ENCODE measurements at regions not wholly inside any gene's neighbourhood (a gene's known extent, or its start where the extent isn't known, plus 50 kb on each side); places are given as distances from the start of the nearest gene placed in this dataset.

DNA sequence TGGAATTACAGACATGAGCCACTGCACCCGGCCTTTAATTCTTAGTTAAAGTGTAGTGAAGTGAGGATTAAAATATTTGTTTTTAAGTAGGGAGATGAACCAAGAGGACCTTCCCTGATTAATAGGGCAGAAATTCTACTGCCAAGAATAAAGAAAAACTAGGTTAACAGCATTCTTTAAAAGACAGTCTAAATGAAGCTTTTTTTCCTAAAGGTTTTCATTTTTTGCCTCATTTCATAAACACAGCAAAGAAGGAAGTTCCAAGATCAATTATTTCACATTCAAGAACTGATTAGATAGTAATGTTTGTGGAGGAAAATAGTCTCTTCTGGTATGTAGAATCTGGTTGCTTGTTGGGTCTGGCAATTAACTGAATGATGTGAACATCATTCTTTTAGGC, 112.1 kb upstream of the ARSJ start:
- Mint-ChIP-seq H3K27ac (no peak overlapping the region), H3K4me3 (no peak overlapping the region), H3K9me3 (ENCODE audit: insufficient read depth) (no peaks in the 10 kb centered on the region), H3K4me1 (ENCODE audit: low read depth) (no peaks in the 10 kb centered on the region), H3K27me3 (ENCODE audit: low read depth) (peaks cover 12% of the 10 kb centered on the region), H3K36me3 (ENCODE audit: low read depth) (no peaks in the 10 kb centered on the region)
- ATAC-seq: no peak
- CTCF ChIA-PET: interaction anchor here (0.7 kb wide), 1 partner anchor 25 kb away, joined by 3 read pairs; no protein-coding TSS in a partner anchor
- DNase-seq: no peak
- POLR2A ChIA-PET: no interaction called here

DNA sequence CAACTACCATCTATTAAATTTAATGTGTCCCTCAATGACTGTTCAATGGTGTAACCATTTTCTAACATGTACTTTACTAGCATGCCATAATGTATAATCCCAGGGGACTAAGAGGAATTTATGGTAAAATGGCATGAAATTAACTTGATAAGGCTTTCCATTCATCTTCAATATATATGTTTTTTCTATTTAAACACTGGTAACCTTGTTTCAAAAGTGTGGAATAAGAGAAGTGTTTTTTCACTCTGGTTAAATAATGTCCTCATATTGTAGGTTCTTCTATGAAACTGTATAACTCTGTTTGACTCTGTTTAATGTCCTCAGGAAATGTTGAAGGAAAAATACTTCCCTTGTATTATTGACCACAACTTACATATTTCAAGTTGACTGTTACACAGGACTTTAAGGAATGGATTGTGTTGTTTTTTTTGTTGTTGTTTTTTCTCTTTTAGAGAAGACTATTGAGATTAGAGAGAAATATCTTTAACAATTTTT, 113.8 kb upstream of the ARSJ start:
- no peaks in the 10 kb centered on the region for H3K4me1 Mint-ChIP-seq (ENCODE audit: low read depth)
- DNase-seq (no peak), ATAC-seq (no peak)
- POLR2A ChIA-PET: no interaction called here
- CTCF ChIA-PET: no interaction called here
- H3K27me3 Mint-ChIP-seq (ENCODE audit: low read depth): peaks cover 12% of the 10 kb centered on the region
- H3K9me3 Mint-ChIP-seq (ENCODE audit: insufficient read depth): no peaks in the 10 kb centered on the region
- H3K36me3 Mint-ChIP-seq (ENCODE audit: low read depth): no peaks in the 10 kb centered on the region
- no peak overlapping the region for H3K4me3 Mint-ChIP-seq
- H3K27ac Mint-ChIP-seq: no peak overlapping the region

- no peak for DNase-seq
Observed at GRCh38 chr4:114100288-114101031, 121.0 kb upstream of the ARSJ start.

GRCh38 chr4:114103908-114104307, 124.5 kb upstream of the ARSJ start:
- Mint-ChIP-seq H3K27ac (no peak overlapping the region), H3K4me1 (ENCODE audit: low read depth) (no peaks in the 10 kb centered on the region), H3K9me3 (ENCODE audit: insufficient read depth) (no peaks in the 10 kb centered on the region), H3K36me3 (ENCODE audit: low read depth) (no peaks in the 10 kb centered on the region), H3K4me3 (no peak overlapping the region), H3K27me3 (ENCODE audit: low read depth) (no peaks in the 10 kb centered on the region)
- ChIA-PET POLR2A (no interaction called here), CTCF (no interaction called here)
- ATAC-seq (no peak), DNase-seq (no peak)

More at GRCh38 chr4:114100288-114101031, 121.0 kb upstream of the ARSJ start:
- Mint-ChIP-seq H3K4me3 (no peak overlapping the region), H3K36me3 (ENCODE audit: low read depth) (no peaks in the 10 kb centered on the region), H3K4me1 (ENCODE audit: low read depth) (no peaks in the 10 kb centered on the region), H3K9me3 (ENCODE audit: insufficient read depth) (no peaks in the 10 kb centered on the region), H3K27ac (no peak overlapping the region), H3K27me3 (ENCODE audit: low read depth) (no peaks in the 10 kb centered on the region)
- POLR2A ChIA-PET: no interaction called here
- no peak for ATAC-seq
- CTCF ChIA-PET: no interaction called here

- POLR2A ChIA-PET: no interaction called here
- H3K27me3 Mint-ChIP-seq (ENCODE audit: low read depth): no peaks in the 10 kb centered on the region
- ATAC-seq (no peak), DNase-seq (no peak)
- H3K4me1 Mint-ChIP-seq (ENCODE audit: low read depth): no peaks in the 10 kb centered on the region
- H3K4me3 Mint-ChIP-seq: no peak overlapping the region
- no peaks in the 10 kb centered on the region for H3K9me3 Mint-ChIP-seq (ENCODE audit: insufficient read depth)
- CTCF ChIA-PET: no interaction called here
- H3K36me3 Mint-ChIP-seq (ENCODE audit: low read depth): no peaks in the 10 kb centered on the region
- no peak overlapping the region for H3K27ac Mint-ChIP-seq
Observed at GRCh38 chr4:114108869-114109268, 129.4 kb upstream of the ARSJ start.

- Mint-ChIP-seq H3K27me3 (ENCODE audit: low read depth) (no peaks in the 10 kb centered on the region), H3K36me3 (ENCODE audit: low read depth) (no peaks in the 10 kb centered on the region), H3K4me3 (no peak overlapping the region), H3K4me1 (ENCODE audit: low read depth) (no peaks in the 10 kb centered on the region), H3K27ac (no peak overlapping the region), H3K9me3 (ENCODE audit: insufficient read depth) (no peaks in the 10 kb centered on the region)
- no peak for DNase-seq
- ChIA-PET POLR2A (no interaction called here), CTCF (no interaction called here)
- no peak for ATAC-seq
Observed at GRCh38 chr4:114109776-114110175, 130.3 kb upstream of the ARSJ start.

- Mint-ChIP-seq H3K4me3 (no peak overlapping the region), H3K9me3 (ENCODE audit: insufficient read depth) (no peaks in the 10 kb centered on the region), H3K27ac (no peak overlapping the region), H3K36me3 (ENCODE audit: low read depth) (no peaks in the 10 kb centered on the region), H3K4me1 (ENCODE audit: low read depth) (no peaks in the 10 kb centered on the region), H3K27me3 (ENCODE audit: low read depth) (no peaks in the 10 kb centered on the region)
- ATAC-seq (no peak), DNase-seq (no peak)
- ChIA-PET CTCF (no interaction called here), POLR2A (no interaction called here)
Observed at GRCh38 chr4:114115526-114115925, 136.1 kb upstream of the ARSJ start.

DNA sequence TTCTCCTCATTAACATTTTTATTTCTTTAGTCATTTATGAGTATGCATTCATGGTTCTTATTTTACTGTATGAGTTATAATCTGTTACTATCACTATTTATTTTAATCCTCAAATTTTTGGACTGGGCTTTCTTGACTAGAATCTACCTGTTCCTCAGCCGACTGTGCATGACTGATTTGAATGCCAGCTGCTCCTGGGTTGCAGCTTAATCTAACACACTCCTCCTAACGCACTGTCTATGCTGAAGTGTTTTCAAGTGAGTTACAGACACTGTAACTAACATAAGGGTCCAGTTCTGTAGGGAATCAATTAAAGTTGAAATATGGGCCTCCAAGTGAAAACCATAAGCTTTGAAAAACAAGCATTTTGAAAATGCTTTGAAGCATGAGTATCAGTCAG, 137.4 kb upstream of the ARSJ start:
- CTCF ChIA-PET: no interaction called here
- ATAC-seq (no peak), DNase-seq (no peak)
- Mint-ChIP-seq H3K36me3 (ENCODE audit: low read depth) (no peaks in the 10 kb centered on the region), H3K4me3 (no peak overlapping the region), H3K9me3 (ENCODE audit: insufficient read depth) (no peaks in the 10 kb centered on the region), H3K27me3 (ENCODE audit: low read depth) (no peaks in the 10 kb centered on the region), H3K4me1 (ENCODE audit: low read depth) (no peaks in the 10 kb centered on the region), H3K27ac (no peak overlapping the region)
- POLR2A ChIA-PET: no interaction called here

- H3K27me3 Mint-ChIP-seq (ENCODE audit: low read depth): no peaks in the 10 kb centered on the region
- POLR2A ChIA-PET: no interaction called here
- CTCF ChIA-PET: no interaction called here
- no peaks in the 10 kb centered on the region for H3K9me3 Mint-ChIP-seq (ENCODE audit: insufficient read depth)
- no peak overlapping the region for H3K4me3 Mint-ChIP-seq
- no peaks in the 10 kb centered on the region for H3K36me3 Mint-ChIP-seq (ENCODE audit: low read depth)
- no peaks in the 10 kb centered on the region for H3K4me1 Mint-ChIP-seq (ENCODE audit: low read depth)
- no peak overlapping the region for H3K27ac Mint-ChIP-seq
- ATAC-seq (no peak), DNase-seq (no peak)
Observed at GRCh38 chr4:114121221-114121620, 141.8 kb upstream of the ARSJ start.

- Mint-ChIP-seq H3K27ac (no peak overlapping the region), H3K36me3 (ENCODE audit: low read depth) (no peaks in the 10 kb centered on the region)
- CTCF ChIA-PET: no interaction called here
Observed at GRCh38 chr4:114132199-114132598, 152.8 kb upstream of the ARSJ start.

GRCh38 chr4:114132830-114133229, 153.4 kb upstream of the ARSJ start:
- no peaks in the 10 kb centered on the region for H3K4me1 Mint-ChIP-seq (ENCODE audit: low read depth)
- no peaks in the 10 kb centered on the region for H3K9me3 Mint-ChIP-seq (ENCODE audit: insufficient read depth)
- ATAC-seq (no peak), DNase-seq (no peak)
- no peaks in the 10 kb centered on the region for H3K27me3 Mint-ChIP-seq (ENCODE audit: low read depth)
- H3K4me3 Mint-ChIP-seq: no peak overlapping the region
- CTCF ChIA-PET: no interaction called here
- POLR2A ChIA-PET: no interaction called here
- no peaks in the 10 kb centered on the region for H3K36me3 Mint-ChIP-seq (ENCODE audit: low read depth)
- H3K27ac Mint-ChIP-seq: no peak overlapping the region

More at GRCh38 chr4:114132199-114132598, 152.8 kb upstream of the ARSJ start:
- no peaks in the 10 kb centered on the region for H3K9me3 Mint-ChIP-seq (ENCODE audit: insufficient read depth)
- no peaks in the 10 kb centered on the region for H3K4me1 Mint-ChIP-seq (ENCODE audit: low read depth)
- POLR2A ChIA-PET: no interaction called here
- no peak for DNase-seq
- H3K4me3 Mint-ChIP-seq: no peak overlapping the region
- ATAC-seq: no peak
- H3K27me3 Mint-ChIP-seq (ENCODE audit: low read depth): no peaks in the 10 kb centered on the region

DNA sequence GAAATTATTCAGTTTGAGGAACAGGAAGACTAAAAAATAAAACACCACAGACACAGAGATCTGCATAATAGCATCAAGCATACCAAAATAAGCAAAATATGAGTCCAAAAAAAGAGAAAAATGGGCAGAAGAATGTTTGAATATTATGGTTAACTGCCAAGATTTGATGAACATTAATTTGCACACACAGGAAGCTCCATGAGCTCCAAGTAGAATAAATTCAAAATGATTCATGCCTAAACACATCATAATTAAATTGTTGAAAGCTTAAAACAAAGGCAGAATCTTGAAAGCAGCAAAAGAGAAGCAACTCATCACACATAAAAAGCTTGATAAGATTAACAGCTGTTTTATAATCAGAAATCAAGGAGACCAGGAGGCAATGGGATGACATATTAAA, 156.6 kb upstream of the ARSJ start:
- no peaks in the 10 kb centered on the region for H3K36me3 Mint-ChIP-seq (ENCODE audit: low read depth)
- no peak for DNase-seq
- H3K9me3 Mint-ChIP-seq (ENCODE audit: insufficient read depth): no peaks in the 10 kb centered on the region
- no peak overlapping the region for H3K4me3 Mint-ChIP-seq
- no peak for ATAC-seq
- CTCF ChIA-PET: no interaction called here
- POLR2A ChIA-PET: no interaction called here
- no peak overlapping the region for H3K27ac Mint-ChIP-seq
- no peaks in the 10 kb centered on the region for H3K4me1 Mint-ChIP-seq (ENCODE audit: low read depth)
- H3K27me3 Mint-ChIP-seq (ENCODE audit: low read depth): no peaks in the 10 kb centered on the region

DNA sequence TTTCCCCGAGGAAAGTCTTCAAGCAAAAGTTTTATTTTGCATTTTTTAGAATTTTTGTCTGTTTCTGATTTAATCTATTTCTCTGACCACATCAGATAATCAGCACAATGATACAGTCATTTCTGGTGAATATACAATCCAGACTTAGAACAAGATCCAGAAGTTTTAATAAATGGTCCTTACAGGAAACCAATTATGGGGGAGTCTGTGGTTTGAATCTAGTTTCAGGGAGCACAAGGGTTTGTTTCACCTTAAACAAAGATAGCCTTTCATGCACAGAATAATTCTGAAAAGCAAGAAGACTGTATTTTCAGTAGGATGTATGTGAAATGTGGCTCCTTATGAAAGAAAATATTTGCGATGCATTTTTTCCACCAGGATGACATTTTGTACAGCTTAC, 158.5 kb upstream of the ARSJ start:
- DNase-seq: no peak
- ATAC-seq: no peak
- Mint-ChIP-seq H3K9me3 (ENCODE audit: insufficient read depth) (no peaks in the 10 kb centered on the region), H3K4me3 (no peak overlapping the region), H3K36me3 (ENCODE audit: low read depth) (no peaks in the 10 kb centered on the region), H3K27ac (no peak overlapping the region), H3K27me3 (ENCODE audit: low read depth) (peaks cover 5% of the 10 kb centered on the region), H3K4me1 (ENCODE audit: low read depth) (no peaks in the 10 kb centered on the region)
- ChIA-PET POLR2A (no interaction called here), CTCF (no interaction called here)

All from activated CD8-positive, alpha-beta T cell treated with anti-CD3 and anti-CD28 coated beads, Interleukin-2, amount 10 ng/mL, durations not matched to agents 7 days and 5 days (primary cell).